ENCODE measurements at regions not wholly inside any gene's neighbourhood (a gene's known extent, or its start where the extent isn't known, plus 50 kb on each side); places are given as distances from the start of the nearest gene placed in this dataset.
A peak's percentile ranks its signal among the peaks of the same experiment; 100 is the strongest.

GRCh38 chr15:81530271-81530691, 156.3 kb upstream of the TMC3 start:
- H3F3A ChIP-seq (replicated peaks; ENCODE audit: insufficient read depth), result no peaks in the 10 kb centered on the region
- no peak for TF ChIP-seq PBX3 (IDR thresholded peaks at IDR 0.05)
- TF ChIP-seq IRF3 (IDR thresholded peaks at IDR 0.05; ENCODE audit: low read depth, low read length), result no peak
- no peak for TF ChIP-seq FOSL2 (IDR thresholded peaks at IDR 0.05; ENCODE audit: borderline replicate concordance, low read depth)
- TF ChIP-seq CTCF (IDR thresholded peaks at IDR 0.05), result no peak
- no peak for TF ChIP-seq EP300 (IDR thresholded peaks at IDR 0.05; ENCODE audit: borderline replicate concordance in 1 of 2, low read depth in 1 of 2, low read length in 1 of 2)
- no peak for TF ChIP-seq JUND (IDR thresholded peaks at IDR 0.05)
- TF ChIP-seq GABPA (IDR thresholded peaks at IDR 0.05; ENCODE audit: low read depth), result no peak
- TF ChIP-seq REST (IDR thresholded peaks at IDR 0.05; ENCODE audit: low read depth, low read length), result no peak
- no peaks in the 10 kb centered on the region for H3K36me3 ChIP-seq (replicated peaks in 1 of 2; ENCODE audit: control insufficient read depth in 1 of 2, insufficient read depth in 2 of 2, low read length in 1 of 2)
- POLR2A ChIA-PET, result no interaction called here
- no peak overlapping the region for H3K9ac ChIP-seq
- peak overlapping the region; percentile 56; the same call in 1 of the 2 replicates for H2AFZ ChIP-seq (ENCODE audit: low read depth)
- peaks cover 11% of the 10 kb centered on the region in 2 experiments; a peak in 3 of 4 replicates for H3K4me1 ChIP-seq (ENCODE audit: control insufficient read depth in 1 of 2, insufficient read depth in 2 of 2, low read depth in 1 of 2, low read length in 1 of 2)
- WGBS (ENCODE audit: low lambda C conversion rate), result 63% methylated on average over 3 of the region's 3 CpGs
- H3K4me3 ChIP-seq (ENCODE audit: low read depth in 2 of 2, low read length in 1 of 2), result no peak overlapping the region
- no peaks in the 10 kb centered on the region for H3K9me3 ChIP-seq
- no peak for DNase-seq
- H3K27ac ChIP-seq (ENCODE audit: low read depth in 2 of 2, low read length in 1 of 2), result no peak overlapping the region
- CTCF ChIA-PET, result interaction anchor here (0.9 kb wide), 1 partner anchor 11 kb away, joined by 3 read pairs; no protein-coding TSS in a partner anchor
- H3K27me3 ChIP-seq (ENCODE audit: insufficient read depth), result no peaks in the 10 kb centered on the region
- no peaks in the 10 kb centered on the region for H3K79me2 ChIP-seq (ENCODE audit: insufficient read depth)
- no peak overlapping the region for H3K4me2 ChIP-seq
- H4K20me1 ChIP-seq (ENCODE audit: insufficient read depth), result no peaks in the 10 kb centered on the region
- peaks cover 3% of the 10 kb centered on the region; the same call in 1 of the 2 replicates for H3K9me2 ChIP-seq

- WGBS (ENCODE audit: low lambda C conversion rate), result 56% methylated on average over 2 of the region's 2 CpGs
- Histone ChIP-seq H3K4me2 (no peak overlapping the region), H3F3A (replicated peaks; ENCODE audit: insufficient read depth) (no peaks in the 10 kb centered on the region), H3K27ac (ENCODE audit: low read depth in 2 of 2, low read length in 1 of 2) (no peak overlapping the region), H3K4me3 (ENCODE audit: low read depth in 2 of 2, low read length in 1 of 2) (no peak overlapping the region), H4K20me1 (ENCODE audit: insufficient read depth) (no peaks in the 10 kb centered on the region), H3K9ac (no peak overlapping the region), H3K9me3 (no peaks in the 10 kb centered on the region), H3K4me1 (ENCODE audit: control insufficient read depth in 1 of 2, insufficient read depth in 2 of 2, low read depth in 1 of 2, low read length in 1 of 2) (peaks cover 11% of the 10 kb centered on the region in 2 experiments; a peak in 3 of 4 replicates), H3K9me2 (peaks cover 3% of the 10 kb centered on the region; the same call in 1 of the 2 replicates), H3K27me3 (ENCODE audit: insufficient read depth) (no peaks in the 10 kb centered on the region), H3K36me3 (replicated peaks in 1 of 2; ENCODE audit: control insufficient read depth in 1 of 2, insufficient read depth in 2 of 2, low read length in 1 of 2) (no peaks in the 10 kb centered on the region), H3K79me2 (ENCODE audit: insufficient read depth) (no peaks in the 10 kb centered on the region), H2AFZ (ENCODE audit: low read depth) (no peak overlapping the region)
- ChIA-PET POLR2A (no interaction called here), CTCF (no interaction called here)
- TF ChIP-seq FOXM1 (IDR thresholded peaks at IDR 0.05; ENCODE audit: low read depth) (no peak), MAX (IDR thresholded peaks at IDR 0.05; ENCODE audit: low read depth) (no peak), GATA2 (CRISPR knock-in tag; IDR thresholded peaks at IDR 0.05) (0 out of 2 replicates have a peak, but pooled peaks have one; percentile 19)
- DNase-seq, result no peak
Measured at GRCh38 chr15:81529481-81529880, 155.5 kb upstream of the TMC3 start.
